Ishikawa (cell line): ENCODE measurements at regions not wholly inside any gene's neighbourhood (a gene's known extent, or its start where the extent isn't known, plus 50 kb on each side); places are given as distances from the start of the nearest gene placed in this dataset.
A peak's percentile ranks its signal among the peaks of the same experiment; 100 is the strongest.

Experiments used
- CEBPB ChIP-seq: IDR thresholded peaks from 2 replicates; pipeline ENCODE4 v1.6.1; 2012
- CREB1 ChIP-seq: IDR thresholded peaks from 2 replicates; pipeline ENCODE4 v1.6.1; 2012; ENCODE audit warnings: low read depth
- EGR1 ChIP-seq: IDR thresholded peaks from 2 replicates; pipeline ENCODE4 v1.6.1; 2012
- EP300 ChIP-seq: IDR thresholded peaks from 2 replicates; pipeline ENCODE4 v1.6.1; 2012; ENCODE audit warnings: borderline replicate concordance
- FOXM1 ChIP-seq: IDR thresholded peaks from 2 replicates; pipeline ENCODE4 v1.6.1; 2012; ENCODE audit warnings: low read depth, borderline replicate concordance
- MAX ChIP-seq: IDR thresholded peaks from 2 replicates; pipeline ENCODE4 v1.6.1; 2012
- NFIC ChIP-seq: IDR thresholded peaks from 2 replicates; pipeline ENCODE4 v1.6.1; 2012
- RAD21 ChIP-seq: IDR thresholded peaks from 2 replicates; pipeline ENCODE4 v1.6.1; 2012; ENCODE audit warnings: low read depth
- REST ChIP-seq: IDR thresholded peaks from 2 replicates; pipeline ENCODE4 v1.6.1; 2012; ENCODE audit warnings: low read depth, mild to moderate bottlenecking
- TAF1 ChIP-seq: IDR thresholded peaks from 2 replicates; pipeline ENCODE4 v1.6.1; 2012; ENCODE audit warnings: low read depth, mild to moderate bottlenecking
- TCF12 ChIP-seq: IDR thresholded peaks from 2 replicates; pipeline ENCODE4 v1.6.1; 2012; ENCODE audit warnings: low read depth
- TEAD4 ChIP-seq: IDR thresholded peaks from 2 replicates; pipeline ENCODE4 v1.6.1; 2012
- USF1 ChIP-seq: IDR thresholded peaks from 2 replicates; pipeline ENCODE4 v1.6.1; 2012
- YY1 ChIP-seq: IDR thresholded peaks from 2 replicates; pipeline ENCODE4 v1.6.1; 2012; ENCODE audit warnings: low read depth
- ZBTB7A ChIP-seq: IDR thresholded peaks from 2 replicates; pipeline ENCODE4 v1.6.1; 2012; ENCODE audit warnings: low read depth

DNA sequence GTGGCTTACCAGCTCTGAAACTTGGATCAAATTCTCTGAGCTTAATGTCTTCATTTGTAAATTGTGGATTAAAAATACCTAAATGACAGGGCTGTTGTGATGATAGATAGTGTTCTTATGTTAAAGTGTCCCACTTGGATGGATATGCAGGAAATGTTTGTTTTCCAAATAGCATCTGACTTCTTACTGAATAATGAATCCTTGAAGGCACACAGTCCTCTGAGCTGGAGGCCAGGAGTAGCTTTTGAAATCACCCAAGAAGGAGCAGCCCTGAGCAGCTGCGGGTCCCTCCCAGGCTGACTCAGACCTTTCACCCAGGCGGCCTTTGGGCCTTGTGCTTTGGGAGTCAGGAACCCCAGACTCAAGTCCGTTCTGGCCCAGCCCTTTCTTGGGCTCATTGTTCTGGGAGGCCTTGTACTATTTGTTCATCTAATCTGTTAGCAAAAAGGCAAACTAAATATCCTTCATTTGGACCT is 173.0 kb upstream of the GATA6 start:
- no peak for TF ChIP-seq TAF1

DNA sequence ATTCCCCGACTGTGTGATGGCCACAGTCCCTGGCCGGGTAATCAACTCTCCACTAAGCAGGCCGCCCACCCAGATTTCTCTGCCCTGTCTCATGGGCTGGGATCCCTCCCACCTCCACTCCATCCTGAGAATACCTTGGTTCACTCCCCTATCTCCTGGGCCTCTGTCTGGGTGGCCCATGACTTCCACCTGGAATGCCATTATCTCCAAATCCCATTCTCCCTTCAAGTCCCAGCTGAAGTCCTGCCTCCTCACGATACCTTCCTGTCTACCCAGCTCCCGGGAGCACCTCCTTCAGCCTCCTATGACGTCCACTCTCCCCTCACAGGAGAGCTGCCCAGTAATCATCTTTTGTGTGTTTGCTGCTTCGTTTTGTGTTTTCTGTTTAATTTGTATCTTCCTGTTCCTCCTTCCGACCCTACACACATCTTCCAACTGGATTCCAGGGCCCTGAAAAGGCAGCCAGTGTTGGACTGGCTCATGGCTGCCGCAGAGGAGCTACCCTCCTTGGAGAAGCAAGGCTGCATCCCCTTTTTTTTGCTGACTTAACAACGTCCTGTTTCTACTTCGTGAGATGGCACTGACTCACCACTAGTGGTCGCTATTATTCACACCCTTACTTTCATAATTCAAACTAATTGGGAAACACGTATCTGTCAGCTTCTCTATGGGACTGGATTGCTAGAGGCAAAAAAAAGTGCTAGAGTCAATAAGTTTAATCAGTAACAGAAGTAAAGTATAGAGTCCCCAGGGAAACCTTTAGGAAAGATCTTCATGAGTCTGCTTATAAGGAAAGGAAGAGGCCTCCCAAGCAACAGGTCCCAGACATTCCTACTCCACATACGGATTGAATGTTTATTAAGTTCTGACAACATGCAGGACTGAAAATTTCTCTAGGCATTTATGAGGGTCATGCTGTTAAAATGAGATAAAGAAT is 171.9 kb upstream of the GATA6 start:
- TF ChIP-seq EP300 = no peak
- TF ChIP-seq USF1 = no peak
- TF ChIP-seq CEBPB = 0 out of 2 replicates have a peak, but pooled peaks have one; percentile 21
- TF ChIP-seq RAD21 = peak; percentile 65
- no peak for TF ChIP-seq TCF12
- TF ChIP-seq ZBTB7A = no peak

- no peak for TF ChIP-seq CREB1
Measured at GRCh38 chr18:21998486-21998885, 170.9 kb upstream of the GATA6 start.

- no peak for TF ChIP-seq YY1
- TF ChIP-seq NFIC = no peak
Measured at GRCh38 chr18:22001912-22002487, 167.4 kb upstream of the GATA6 start.

GRCh38 chr18:22005191-22005841 is 164.1 kb upstream of the GATA6 start:
- no peak for TF ChIP-seq TCF12
- TF ChIP-seq USF1 = no peak
- no peak for TF ChIP-seq ZBTB7A
- TF ChIP-seq FOXM1 = no peak
- no peak for TF ChIP-seq TAF1
- TF ChIP-seq YY1 = no peak
- TF ChIP-seq CEBPB = no peak
- TF ChIP-seq TEAD4 = no peak
- TF ChIP-seq REST = no peak
- TF ChIP-seq CREB1 = no peak

DNA sequence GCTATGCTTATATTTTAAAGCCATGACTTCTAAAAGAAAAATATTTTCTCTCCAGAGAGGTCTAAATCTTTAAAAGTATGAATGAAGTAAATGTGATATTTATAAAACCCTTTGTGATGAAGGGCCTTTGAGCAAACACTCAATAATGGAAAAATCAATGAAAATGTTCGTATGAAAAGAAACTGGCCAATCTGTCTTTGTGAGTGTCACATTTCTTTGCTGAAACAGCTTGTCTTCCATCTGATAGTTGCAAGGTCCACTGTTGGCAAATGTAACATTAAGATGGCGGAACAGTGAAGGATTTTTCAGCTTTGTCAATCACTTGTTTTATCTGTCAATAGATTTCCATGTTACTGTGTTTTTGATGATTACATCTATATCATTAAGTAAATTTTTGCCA is 162.9 kb upstream of the GATA6 start:
- no peak for TF ChIP-seq TAF1
- TF ChIP-seq RAD21 = no peak
- no peak for TF ChIP-seq NFIC
- no peak for TF ChIP-seq FOXM1
- no peak for TF ChIP-seq YY1
- no peak for TF ChIP-seq TCF12
- TF ChIP-seq ZBTB7A = no peak
- TF ChIP-seq CEBPB = no peak
- no peak for TF ChIP-seq MAX

DNA sequence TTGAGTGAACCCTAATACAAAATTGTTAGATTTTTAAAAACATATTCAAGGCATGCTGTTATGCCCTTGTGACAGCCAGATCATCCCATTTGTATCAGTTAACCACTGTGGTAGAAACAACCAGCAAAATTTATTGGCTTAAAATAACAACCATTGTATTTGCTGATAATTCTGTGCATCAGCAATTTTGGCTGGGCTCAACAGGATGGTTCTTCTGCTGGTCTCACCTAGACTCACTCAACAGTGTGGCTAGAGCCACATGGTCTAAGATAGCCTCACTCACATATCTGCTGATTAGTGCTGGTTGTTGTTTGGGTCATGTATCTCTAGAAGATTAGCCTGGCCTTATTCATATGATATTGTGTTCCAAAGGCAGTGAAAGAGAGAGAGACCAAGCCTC is 160.1 kb upstream of the GATA6 start:
- no peak for TF ChIP-seq TEAD4
- no peak for TF ChIP-seq TCF12
- no peak for TF ChIP-seq EP300
- no peak for TF ChIP-seq RAD21
- TF ChIP-seq FOXM1 = no peak
- no peak for TF ChIP-seq EGR1
- no peak for TF ChIP-seq CEBPB
- TF ChIP-seq YY1 = no peak
- no peak for TF ChIP-seq REST
- TF ChIP-seq NFIC = no peak
- TF ChIP-seq MAX = no peak
- TF ChIP-seq ZBTB7A = no peak
- TF ChIP-seq CREB1 = no peak
- no peak for TF ChIP-seq USF1
- no peak for TF ChIP-seq TAF1
